DND-41 (cell line): ENCODE measurements at regions not wholly inside any gene's neighbourhood (a gene's known extent, or its start where the extent isn't known, plus 50 kb on each side); places are given as distances from the start of the nearest gene placed in this dataset.

Source experiments
- CTCF ChIP-seq: IDR thresholded peaks from 2 replicates; pipeline ENCODE4 v1.5.1; 2012; ENCODE audit warnings: borderline replicate concordance, low read length, moderate library complexity, mild to moderate bottlenecking; ENCODE audit not compliant: poor library complexity, severe bottlenecking; ENCODE audit errors: extremely low read depth
- EZH2 ChIP-seq: IDR thresholded peaks from 3 replicates; pipeline ENCODE4 v1.6.1; 2012; ENCODE audit warnings: borderline replicate concordance, low read depth, mild to moderate bottlenecking, moderate library complexity, low read length, inconsistent platforms; ENCODE audit not compliant: severe bottlenecking

DNA sequence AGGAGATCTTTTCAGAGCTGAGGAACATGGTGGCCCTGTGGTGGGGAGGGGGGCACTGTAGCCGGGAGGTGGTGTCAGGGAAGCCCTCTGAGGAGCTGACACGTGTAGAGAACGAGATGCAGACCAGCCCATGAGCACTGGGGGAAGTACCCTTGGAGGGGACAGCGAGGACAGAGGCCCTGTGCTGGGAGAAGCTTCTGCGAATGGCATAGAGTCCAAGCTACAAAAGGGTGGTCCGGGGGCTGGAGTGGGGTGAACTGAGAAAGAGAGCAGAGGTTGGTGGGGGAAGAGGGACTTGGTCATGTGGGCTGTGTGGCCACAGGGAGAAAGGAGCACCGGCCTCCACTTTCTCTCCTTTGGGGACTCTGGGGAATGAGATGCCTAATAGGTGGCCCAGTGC is 270.8 kb downstream of the CBLN1 start:
- TF ChIP-seq EZH2 = no peak
- TF ChIP-seq CTCF = no peak
